Activated gamma-delta T cell treated with Interleukin-2 at 50 U/mL for 16 hours (primary cell): ENCODE measurements at regions not wholly inside any gene's neighbourhood (a gene's known extent, or its start where the extent isn't known, plus 50 kb on each side); places are given as distances from the start of the nearest gene placed in this dataset.

Experiments used
- DNase-seq: peaks from one replicate; pipeline ENCODE4 v3.0.0-alpha.2; 2020

DNA sequence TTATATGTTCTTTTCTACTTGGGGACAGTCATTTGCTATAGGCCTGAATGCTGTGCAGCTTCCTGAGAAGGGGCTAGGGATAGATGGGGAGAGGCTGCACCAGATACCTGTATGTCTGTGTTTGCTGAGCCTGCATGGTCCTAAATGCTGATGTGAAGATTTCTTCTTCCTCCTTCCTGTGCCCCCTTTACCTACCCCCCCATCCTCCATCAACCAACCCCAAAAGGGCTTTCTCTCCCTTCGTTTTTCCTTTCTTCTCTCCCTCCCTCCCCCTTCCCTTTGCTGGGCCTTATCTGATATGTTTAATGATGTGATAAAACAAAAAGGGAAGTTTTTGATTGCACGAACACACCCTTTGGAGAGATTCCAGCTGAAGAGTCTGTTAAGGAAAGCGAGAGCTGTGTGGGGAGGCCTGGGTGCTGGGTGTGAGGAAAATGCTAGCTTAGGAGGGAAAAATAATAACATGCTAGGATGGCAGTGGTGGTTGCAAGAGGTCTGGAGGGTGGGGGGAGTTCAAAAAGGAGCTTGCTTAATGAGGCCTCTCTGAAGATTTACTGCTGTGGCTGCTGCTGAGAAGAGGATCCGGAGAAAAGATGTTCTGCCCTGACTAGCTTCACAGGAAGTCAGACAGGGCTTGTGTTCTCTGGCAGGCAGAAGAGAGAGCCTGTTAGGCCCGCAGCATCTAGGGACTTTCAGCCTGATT lies 101.8 kb downstream of the SAMD9 start:
- no peak for DNase-seq

DNA sequence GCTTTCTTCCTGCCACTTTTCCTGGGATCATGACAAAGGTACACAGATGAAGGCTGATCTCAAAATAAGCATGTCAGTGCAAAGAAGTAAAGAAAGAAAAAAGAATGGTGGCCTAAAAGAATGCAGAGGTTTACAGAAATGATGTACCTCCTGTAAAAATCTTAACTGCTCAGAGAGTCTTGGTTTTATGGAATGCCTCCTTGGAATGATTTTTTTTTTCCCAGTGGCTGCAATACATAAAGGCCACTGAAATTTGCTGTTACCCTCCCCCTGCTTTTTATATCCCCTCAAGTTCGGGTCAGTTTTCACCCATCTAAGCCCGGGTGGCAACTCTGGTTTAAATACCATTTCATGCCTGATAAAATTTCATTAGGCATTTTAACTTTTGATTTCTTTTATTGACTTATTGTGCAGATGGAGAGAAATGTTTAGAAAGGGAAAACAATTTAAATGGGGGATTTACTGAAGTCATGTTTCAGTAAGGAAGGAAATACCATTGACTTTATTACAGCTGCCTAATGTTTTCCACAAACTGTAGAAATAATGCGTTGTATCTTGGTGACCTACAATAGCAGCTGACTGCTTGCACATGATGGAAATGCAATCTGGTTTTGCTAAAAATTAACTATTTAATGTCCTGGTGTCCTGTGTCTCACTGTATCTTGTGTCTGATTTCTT lies 102.5 kb downstream of the SAMD9 start:
- no peak for DNase-seq

DNA sequence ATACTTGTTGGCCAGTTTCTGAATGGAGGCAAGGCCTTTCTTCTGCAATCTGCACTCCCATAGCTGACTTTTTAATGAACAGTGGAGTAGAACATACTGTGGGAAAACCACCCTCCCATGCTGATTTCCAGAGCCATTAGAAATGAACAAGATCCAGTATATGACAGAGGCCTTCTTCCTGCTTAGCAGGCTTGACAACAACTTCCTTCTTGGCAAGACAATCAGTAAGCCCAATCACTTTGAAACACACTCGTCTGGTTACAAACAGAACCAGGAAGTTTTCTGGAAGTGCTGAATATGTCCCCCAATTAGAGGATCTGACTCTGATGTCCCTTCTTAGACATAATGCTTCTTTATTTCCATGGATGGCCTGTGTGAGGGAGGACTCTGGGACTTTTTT lies 103.4 kb downstream of the SAMD9 start:
- no peak for DNase-seq

DNA sequence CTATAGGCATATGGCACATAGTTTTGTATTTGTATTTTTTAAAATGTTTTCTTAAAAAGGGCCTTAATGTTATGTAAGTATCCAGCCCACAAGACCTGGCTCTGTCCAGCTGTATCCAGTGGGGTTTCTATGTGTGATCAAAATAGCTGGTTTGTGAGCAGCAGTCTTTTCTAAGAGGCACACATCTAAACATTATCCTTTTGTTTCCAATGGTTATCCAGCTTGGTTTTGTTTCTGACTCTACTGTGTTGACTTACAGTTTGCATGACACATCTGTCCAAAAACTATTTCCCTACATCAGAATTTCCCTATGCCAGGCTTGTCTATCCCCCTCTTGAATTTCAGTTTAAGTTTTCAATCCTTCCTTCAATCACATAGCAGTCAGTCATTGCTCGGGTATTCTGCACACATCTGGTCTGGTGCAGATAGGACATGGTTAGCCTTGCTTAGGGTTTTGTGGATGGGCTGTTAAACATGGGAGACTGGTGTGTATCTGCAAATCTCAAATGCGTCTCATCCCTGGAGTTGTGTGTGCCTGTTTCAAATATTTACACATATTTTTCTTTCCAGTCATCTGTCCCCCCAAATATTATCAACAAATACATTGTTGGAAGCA lies 104.2 kb downstream of the SAMD9 start:
- no peak for DNase-seq

DNA sequence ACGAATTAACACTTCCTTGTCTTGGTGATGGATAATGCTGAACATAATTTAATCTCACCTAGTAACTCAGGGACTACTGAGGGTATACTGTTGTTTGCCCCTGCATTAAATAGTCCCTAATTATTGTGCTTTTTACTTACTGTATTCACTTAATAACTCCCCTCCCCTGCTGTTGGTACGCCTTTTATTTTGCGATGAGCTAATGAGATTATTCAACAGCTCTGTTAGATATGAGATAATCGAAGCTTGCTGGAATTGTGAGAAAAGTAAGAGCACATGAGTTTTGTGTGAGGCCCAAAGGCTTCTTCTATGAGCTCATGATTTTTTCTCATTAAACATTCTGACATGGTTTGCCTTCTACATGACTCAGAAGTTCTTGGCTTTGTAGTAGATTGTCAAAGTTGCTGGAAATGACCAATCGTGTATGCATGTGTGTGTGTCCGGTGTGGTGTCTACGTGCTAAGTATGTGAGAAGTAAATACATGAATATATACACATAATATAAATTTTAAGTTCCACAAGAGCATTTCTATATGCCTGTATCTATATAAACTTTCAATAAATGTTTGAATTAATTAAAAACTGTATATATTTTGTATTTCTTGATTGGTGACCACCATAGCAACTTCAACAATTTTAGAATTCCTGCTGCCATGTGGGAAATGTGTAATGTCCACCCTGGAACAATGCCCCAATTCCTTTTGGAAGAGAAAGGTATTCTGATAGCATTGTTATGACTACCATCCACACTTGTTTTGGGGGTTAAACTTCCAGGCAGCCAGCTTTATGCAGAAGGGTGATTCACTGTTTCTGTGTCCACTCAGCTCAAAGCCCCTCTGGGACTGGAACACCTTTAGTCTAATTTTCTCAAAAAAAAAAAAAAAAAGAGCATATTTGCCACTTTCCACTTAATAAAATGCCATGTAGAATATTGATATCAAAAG lies 106.2 kb downstream of the SAMD9 start:
- no peak for DNase-seq

DNA sequence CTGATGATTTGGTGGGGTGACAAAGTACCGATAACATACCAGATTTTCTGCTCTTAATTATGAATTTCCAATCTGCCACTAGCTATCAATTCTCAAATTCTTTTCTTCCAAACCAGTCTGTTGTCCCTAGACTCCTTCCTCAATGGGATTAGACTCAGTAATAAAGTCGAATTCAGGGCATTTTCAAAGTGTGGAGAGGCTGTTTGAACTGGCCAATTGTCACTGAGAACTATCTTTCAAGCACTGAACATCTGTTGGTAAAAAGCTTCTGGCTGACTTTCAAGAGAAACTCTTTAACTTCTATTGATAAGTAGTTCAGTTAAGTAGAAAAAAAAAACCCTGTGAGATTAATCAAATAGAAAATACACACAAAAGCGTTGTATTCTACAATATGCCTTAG lies 108.9 kb downstream of the SAMD9 start:
- no peak for DNase-seq

DNA sequence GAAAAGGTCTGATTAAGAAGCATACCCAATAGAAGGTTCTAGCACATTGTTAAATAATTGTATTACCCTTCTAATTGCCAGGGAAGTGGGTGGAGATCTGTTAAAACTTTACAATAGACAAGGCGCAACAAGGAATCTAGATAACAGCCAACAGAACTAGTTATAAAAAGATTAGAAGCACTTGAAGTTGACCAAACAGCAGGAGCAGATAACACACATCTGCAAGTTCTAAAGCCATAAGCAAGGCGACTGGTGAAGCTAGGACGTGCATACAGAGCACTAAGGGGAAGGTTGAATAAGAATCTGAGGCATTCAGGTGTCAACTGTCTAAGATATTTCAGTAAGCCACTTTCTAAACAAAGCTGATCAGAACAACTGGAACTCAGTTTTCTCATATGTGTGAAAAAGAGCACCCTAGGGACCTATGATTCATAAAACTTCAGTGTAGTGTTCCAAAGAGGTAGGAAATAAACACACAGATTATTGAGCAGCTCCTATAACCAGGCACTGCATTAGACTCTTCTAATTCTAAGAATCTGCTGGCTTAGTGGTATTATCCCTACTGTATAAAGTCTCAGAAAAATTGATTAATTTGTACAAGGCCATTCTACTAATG lies 111.2 kb downstream of the SAMD9 start:
- DNase-seq = no peak

DNA sequence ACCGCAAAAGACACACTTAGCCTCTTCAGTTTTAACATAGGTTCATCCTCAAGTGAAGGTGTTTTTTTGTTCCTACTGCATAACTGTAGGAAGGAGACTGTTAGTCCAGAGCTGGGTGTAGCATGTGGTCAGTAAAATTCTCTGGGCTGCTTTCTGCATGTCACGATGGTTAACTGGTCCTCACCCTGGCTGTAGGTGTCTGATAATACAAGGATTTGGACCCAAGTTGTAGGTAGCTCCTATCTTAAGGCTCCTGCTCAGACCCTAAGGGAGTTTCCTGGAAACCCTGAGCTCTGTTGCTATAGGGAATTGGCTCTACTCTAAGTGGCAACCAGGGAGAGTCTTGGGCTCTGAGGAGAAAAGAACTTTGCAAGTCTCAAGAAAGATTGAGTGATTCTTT lies 112.9 kb downstream of the SAMD9 start:
- DNase-seq = no peak

DNA sequence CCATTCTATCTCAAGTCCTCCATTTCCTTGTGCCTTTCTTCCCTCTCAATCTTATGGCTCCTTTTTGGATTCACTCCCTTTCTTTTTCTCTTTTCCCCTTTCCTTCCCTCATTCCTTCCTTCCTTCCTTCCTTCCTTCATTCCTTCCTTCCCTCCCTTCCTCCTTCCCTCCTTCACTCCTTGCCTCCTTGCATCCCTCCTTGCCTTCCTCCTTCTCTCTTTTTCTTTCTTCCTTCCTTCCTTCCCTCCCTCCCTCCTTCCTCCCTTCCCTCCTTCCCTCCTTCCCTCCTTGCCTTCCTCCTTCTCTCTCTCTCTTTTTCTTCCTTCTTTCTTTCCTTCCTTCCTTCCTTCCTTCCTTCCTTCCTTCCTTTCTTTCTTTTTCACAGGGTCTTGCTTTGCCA lies 120.1 kb downstream of the SAMD9 start:
- DNase-seq = no peak

DNA sequence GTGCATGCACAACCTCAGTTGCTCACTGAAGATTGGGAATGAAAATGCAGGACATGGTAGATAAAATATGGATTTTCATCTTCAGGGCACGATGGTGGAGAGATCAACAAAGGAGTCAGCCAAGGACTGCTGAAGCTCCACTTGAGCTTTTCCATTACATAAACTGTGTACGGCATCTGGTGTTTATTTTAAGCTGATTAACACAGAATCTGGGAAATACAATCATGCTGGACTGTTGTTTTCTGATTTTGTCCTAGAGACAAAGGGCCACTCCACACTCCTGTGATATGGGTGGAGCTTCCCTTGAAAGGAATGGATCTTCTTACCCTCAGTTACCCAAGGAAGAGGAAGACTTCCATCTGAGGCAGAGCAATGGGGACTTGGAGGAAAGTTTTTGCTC lies 120.6 kb downstream of the SAMD9 start:
- DNase-seq = no peak

DNA sequence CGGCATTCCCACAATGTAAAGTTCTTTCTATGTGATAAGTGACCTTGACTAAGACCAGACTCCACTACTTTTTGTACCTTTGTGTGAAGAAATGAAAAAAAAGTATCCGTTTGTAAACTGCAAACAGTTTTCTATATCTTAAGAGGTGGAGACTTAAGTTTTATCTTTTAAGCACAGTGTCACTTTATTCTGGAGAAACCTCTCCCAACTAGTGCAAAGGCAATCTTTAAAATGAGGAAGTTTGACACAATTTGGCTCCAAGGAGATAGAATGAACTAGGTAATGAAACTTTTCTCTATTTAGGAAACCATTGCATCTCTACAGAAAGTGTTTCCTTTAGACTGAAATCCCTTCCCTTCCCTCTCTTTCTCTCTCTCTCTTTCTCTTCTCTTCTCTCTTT lies 122.9 kb downstream of the SAMD9 start:
- DNase-seq = no peak

DNA sequence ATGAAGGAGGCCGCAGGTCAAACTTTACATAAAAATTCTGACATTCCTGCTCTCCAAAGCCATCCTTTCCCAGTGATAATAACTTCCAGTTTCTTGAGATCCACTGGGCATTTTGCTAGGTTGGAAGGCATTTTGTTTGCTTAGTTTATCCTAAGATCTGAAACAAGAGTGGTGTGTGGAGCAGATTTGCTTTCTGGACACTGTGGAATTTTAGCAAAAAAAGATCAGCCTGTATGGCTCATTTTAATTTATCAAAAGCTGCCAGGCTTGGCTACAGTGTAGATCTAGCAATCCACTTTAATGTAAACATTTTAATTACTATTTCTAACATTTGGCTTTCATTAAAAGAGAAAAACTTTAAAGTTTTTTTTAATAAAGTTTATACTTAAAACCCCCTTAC lies 124.8 kb downstream of the SAMD9 start:
- DNase-seq = no peak

DNA sequence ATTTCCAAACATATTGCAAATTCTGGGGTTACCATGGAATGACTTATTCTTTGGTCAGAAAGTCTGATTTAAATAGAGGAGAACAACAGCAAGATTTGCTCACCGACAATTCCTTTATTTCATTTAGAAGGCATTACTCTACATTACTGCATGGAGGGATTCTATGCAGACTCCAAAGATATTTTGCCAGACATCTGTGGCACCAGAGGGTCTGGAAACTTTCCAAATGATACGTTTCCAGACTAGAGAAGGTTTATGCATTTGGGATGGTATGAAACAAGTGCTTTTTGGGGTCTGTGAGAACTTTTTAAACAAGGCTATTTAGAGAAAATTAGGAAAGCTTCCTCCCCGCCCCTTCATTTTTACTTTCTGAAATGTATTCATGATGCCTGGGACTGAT lies 125.3 kb downstream of the SAMD9 start:
- no peak for DNase-seq

DNA sequence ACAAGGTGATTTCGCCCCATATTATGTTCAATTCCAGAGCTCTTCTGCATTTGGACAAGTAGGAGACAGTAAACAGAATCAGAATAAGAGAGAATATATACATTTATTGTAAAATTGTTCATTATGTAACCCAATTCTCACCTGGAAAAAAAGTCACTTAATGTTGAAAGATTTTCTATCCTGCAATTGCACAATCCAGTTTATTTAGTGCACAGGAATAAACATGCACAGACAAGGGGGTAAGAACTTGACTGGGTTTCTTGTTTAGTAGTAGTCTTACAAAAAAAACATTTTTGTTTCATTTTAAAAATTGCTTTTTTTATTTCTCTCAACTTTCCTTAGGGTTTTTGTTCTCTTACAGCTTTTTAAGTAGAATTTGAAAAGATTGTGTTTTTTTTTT lies 126.6 kb downstream of the SAMD9 start:
- no peak for DNase-seq

DNA sequence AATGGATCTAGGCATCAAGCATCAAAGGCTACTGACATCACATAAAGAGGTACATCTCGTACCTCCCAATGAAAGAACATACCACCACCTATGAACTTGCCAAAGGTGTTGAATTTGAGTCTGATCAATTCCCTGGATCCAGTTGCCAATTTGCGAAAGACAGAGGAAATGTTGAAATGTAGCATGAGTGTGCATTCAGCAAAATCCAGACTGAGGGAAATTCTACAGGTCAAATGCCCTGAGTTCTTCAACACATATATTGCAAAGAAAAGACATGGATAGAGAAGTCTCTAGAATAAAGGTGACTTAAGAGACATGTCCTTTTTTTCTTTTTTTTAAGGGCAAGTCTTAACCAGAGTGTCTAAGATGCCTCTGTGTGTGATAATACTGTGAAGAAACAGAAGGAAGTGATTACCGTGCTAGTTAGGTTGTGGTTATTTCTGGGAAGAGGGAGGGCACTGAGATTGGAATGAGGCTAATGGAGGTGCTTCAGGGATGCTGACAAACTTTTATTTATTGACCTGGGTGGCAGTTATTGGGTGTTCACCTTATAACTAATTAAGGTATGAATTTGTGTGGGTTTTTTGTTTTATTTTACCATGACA lies 128.7 kb downstream of the SAMD9 start:
- no peak for DNase-seq

DNA sequence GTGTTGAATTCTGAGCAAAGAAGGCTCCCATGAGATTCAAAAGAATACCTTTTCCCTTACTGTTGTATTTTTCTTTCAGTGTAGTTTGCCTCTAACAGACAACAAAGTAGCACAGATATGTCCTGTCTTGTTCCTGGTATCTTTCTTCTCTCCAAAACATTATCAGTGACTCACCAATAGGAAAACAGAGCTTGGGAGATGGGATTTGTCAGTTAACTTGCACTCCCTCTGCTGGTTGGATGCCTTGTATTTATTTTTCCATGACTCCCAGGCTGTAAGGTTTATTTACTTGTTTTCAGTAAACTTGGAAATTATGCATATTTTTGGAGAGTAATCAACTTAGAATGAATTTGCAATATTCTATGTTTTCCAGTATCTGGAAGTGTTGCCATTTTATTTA lies 129.7 kb downstream of the SAMD9 start:
- no peak for DNase-seq

DNA sequence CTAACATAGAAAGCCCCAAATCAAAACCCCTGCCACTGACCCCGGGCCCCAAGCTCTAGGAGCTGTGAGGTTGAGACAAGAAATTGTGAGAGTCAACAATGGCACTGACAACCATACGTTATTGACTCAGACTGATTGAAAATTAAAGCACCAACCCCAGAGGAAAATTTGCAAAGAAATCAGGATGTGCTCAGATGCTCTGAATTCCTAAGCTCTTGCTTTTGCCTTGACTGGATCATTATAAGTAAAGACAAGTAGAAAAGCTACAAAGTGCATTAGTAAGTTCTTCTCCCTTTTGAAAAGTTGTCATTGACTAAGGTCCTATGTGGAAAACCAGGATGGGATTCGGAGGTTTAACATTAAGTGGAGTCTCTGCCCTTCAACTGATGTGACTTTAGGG lies 130.2 kb downstream of the SAMD9 start:
- DNase-seq = no peak

DNA sequence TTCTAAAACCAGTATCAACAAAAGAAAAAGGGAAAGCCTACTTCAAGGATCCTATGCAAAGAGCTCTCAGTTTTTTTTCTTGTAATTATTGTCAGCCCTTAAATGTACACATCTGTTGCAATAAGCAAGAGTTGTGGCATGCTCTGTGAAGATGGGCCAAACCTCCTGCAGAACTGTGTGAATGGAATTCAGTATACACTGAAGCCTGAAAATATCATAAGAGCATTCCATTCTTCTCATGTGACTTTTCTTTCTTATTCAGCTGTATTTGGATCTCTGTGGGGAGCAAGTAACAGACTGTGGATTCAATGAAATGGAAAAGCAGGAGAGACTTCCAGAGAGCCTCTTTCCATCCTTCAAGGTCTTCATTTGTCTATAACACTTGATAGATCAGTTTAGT lies 130.7 kb downstream of the SAMD9 start:
- no peak for DNase-seq

DNA sequence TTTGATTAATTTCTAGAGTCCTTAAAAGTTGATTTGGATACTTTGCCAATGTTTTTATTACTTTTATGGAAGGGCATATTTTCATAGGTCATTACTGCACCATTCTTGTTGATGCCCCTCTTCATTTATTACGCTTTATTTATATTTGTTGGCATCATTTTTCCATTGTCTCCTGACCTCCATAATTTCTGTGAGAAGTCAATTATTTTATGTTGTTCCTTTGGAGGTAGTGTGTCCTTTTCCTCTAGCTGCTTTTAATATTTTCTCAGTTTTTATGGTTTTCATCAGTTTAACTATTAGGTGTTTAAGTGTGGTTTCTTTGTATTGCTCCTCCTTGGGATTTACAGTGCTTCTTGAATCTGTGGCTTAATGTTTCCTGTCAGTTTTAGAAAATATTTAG lies 134.9 kb downstream of the SAMD9 start:
- no peak for DNase-seq

DNA sequence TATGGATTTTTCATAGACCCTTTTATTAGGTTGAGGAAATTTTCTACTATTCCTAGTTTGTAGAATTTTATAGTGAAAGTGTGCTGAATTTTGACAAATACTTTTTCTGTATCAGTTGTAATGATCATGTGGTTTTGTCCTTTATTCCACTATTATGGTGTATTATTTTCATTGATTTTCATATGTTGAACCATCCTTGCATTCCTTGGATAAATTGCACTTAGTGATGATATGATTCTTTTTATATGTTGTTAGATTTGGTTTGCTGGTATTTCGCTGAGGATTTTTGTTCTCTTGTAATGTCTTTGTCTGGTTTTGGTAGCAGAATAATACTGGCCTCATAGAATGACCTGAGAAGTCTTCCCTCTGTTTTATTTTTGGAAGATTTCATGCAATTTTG lies 140.6 kb upstream of the CDK6 start:
- DNase-seq = no peak

DNA sequence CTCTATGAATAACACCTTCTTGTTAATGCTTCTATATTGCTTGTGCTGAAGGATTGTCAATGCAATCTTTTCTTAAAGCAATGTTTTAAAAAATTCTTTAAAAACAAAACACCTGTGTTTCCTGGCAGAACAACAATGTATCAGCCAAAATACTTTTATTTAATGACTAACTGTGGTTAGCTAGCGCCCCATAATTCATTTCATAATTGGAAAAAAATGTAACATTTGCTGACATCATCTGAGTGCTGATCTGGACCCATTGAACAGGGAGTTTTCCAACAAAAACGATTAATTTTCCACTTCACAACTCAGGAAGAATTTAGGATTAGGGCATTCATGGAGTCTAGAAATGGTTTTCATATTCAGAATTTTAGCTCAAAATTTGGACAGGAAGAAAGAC lies 137.6 kb upstream of the CDK6 start:
- DNase-seq = no peak

DNA sequence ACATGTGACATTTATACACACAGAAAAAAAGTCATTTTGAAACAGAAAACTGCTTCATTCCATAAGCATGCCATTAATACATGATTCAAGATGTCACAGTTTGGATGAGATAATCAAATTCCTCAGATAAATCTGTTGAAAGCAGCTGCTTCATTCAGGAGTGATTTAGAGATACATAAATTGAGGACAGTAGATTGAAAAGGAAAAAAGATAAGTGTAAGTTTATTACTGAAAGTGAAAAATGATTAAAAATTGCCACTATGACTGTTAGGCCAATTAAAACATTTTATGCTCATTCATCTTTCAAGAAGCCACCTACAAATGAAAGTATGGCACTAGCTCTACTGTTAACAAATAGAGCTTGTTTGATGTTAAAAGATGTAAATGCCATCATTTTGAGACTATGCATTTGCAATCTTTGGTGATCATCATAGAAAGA lies 136.9 kb upstream of the CDK6 start:
- DNase-seq = no peak

DNA sequence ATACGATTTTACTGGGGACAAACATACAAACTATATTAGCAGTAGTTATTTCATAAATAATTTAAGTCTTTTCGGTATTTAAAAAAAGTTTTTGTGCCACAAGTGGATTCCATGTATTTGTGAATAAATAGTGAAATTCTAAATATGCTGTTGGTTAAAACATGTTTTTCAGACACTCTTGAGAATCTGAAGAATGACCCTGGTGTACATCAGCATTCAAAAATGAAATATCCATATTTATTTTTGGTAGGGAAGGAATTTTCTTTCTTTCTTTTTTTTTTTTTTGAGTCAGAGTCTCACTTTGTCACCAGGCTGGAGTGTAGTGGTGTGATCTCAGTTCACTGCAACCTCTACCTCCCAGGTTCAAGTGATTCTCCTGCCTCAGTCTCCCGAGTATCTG lies 136.1 kb upstream of the CDK6 start:
- no peak for DNase-seq
